GM23338 (cell line): ENCODE measurements at regions not wholly inside any gene's neighbourhood (a gene's known extent, or its start where the extent isn't known, plus 50 kb on each side); places are given as distances from the start of the nearest gene placed in this dataset.

ENCODE experiments used
- ATAC-seq: fragments of 200-7000 bp; cut with Tn5 transposase; 3 replicates; pipeline ENCODE4 v1.9.1; 2020
- DNase-seq: peaks from one replicate; pipeline ENCODE4 v3.0.0-alpha.2; 2015; ENCODE audit warnings: low spot score
- H2AFZ ChIP-seq: fragments of 200-600 bp; sonication (generic); 2 replicates; pipeline ENCODE4 v1.8.0; 2016; ENCODE audit warnings: antibody characterized with exemption, mild to moderate bottlenecking, moderate library complexity
- H3F3A ChIP-seq: fragments of 200-600 bp; sonication (generic); replicated peaks from 2 replicates; pipeline ENCODE4 v1.8.0; 2017; ENCODE audit warnings: antibody characterized with exemption, mixed run types, low read depth
- H3K27ac ChIP-seq: fragments of 200-600 bp; sonication (generic); 2 replicates; pipeline ENCODE4 v1.6.1; 2016; ENCODE audit warnings: low read depth
- H3K27me3 ChIP-seq: fragments of 200-600 bp; sonication (generic); 2 replicates; pipeline ENCODE4 v1.8.0; 2016; ENCODE audit warnings: mild to moderate bottlenecking, mixed run types, moderate library complexity; ENCODE audit not compliant: insufficient read depth
- H3K36me3 ChIP-seq: fragments of 200-600 bp; sonication (generic); 2 replicates; pipeline ENCODE4 v1.8.0; 2016; ENCODE audit warnings: mild to moderate bottlenecking; ENCODE audit not compliant: insufficient read depth
- H3K4me1 ChIP-seq: fragments of 200-600 bp; sonication (generic); 2 replicates; pipeline ENCODE4 v1.8.0; 2016; ENCODE audit warnings: mild to moderate bottlenecking, moderate library complexity; ENCODE audit not compliant: insufficient read depth
- H3K4me2 ChIP-seq: fragments of 200-600 bp; sonication (generic); 2 replicates; pipeline ENCODE4 v1.7.1; 2017; ENCODE audit warnings: mixed run types
- H3K4me3 ChIP-seq: fragments of 200-600 bp; sonication (generic); 2 replicates; pipeline ENCODE4 v1.6.1; 2016; ENCODE audit warnings: mixed run types
- H3K79me2 ChIP-seq: fragments of 200-600 bp; sonication (generic); replicated peaks from 2 replicates; pipeline ENCODE4 v1.8.0; 2017; ENCODE audit warnings: mild to moderate bottlenecking; ENCODE audit not compliant: insufficient read depth
- H3K9me2 ChIP-seq: fragments of 200-600 bp; sonication (generic); 2 replicates; pipeline ENCODE4 v1.8.0; 2017; ENCODE audit not compliant: insufficient read depth
- H4K20me1 ChIP-seq: fragments of 200-600 bp; sonication (generic); replicated peaks from 2 replicates; pipeline ENCODE4 v1.8.0; 2017; ENCODE audit warnings: mild to moderate bottlenecking; ENCODE audit not compliant: insufficient read depth
- H3K27ac Mint-ChIP-seq: 2 replicates; pipeline ENCODE4 v1.8.0; 2020; ENCODE audit warnings: inconsistent platforms, mild to moderate bottlenecking, moderate library complexity, mixed read lengths
- H3K27me3 Mint-ChIP-seq: 3 replicates; pipeline ENCODE4 v1.8.0; 2022; ENCODE audit warnings: low read depth, mild to moderate bottlenecking, moderate library complexity, mixed read lengths, inconsistent platforms; ENCODE audit not compliant: insufficient read depth, poor library complexity
- H3K36me3 Mint-ChIP-seq: 3 replicates; pipeline ENCODE4 v1.8.0; 2021; ENCODE audit warnings: low read depth, mild to moderate bottlenecking, inconsistent platforms, moderate library complexity, mixed read lengths
- H3K4me1 Mint-ChIP-seq: 3 replicates; pipeline ENCODE4 v1.8.0; 2020; ENCODE audit warnings: mild to moderate bottlenecking, inconsistent platforms, mixed read lengths
- H3K4me3 Mint-ChIP-seq: 3 replicates; pipeline ENCODE4 v1.8.0; 2021; ENCODE audit warnings: moderate library complexity, mild to moderate bottlenecking, inconsistent platforms, mixed read lengths
- H3K9me3 Mint-ChIP-seq: 3 replicates; pipeline ENCODE4 v1.8.0; 2020; ENCODE audit warnings: moderate library complexity, mild to moderate bottlenecking, inconsistent platforms, mixed read lengths
- CREB1 ChIP-seq: fragments of 250-450 bp; sonication (Bioruptor Pico); IDR thresholded peaks from 2 replicates; pipeline ENCODE4 v1.5.0; 2020; ENCODE audit warnings: low read depth, mild to moderate bottlenecking, moderate library complexity
- EZH2 ChIP-seq: fragments of 200-600 bp; sonication (generic); IDR thresholded peaks from one replicate; pipeline ENCODE4 v1.8.0; 2017; ENCODE audit warnings: antibody characterized with exemption, mild to moderate bottlenecking, low read depth; ENCODE audit not compliant: unreplicated experiment
- EZH2phosphoT487 ChIP-seq: fragments of 200-600 bp; sonication (generic); IDR thresholded peaks from one replicate; pipeline ENCODE4 v1.8.1; 2018; ENCODE audit warnings: antibody characterized with exemption; ENCODE audit not compliant: unreplicated experiment
- JUNB ChIP-seq: IDR thresholded peaks from one replicate; pipeline ENCODE4 v1.6.1; 2016; ENCODE audit warnings: antibody characterized with exemption; ENCODE audit not compliant: unreplicated experiment
- NANOG ChIP-seq: IDR thresholded peaks from 2 replicates; pipeline ENCODE4 v1.6.1; 2016; ENCODE audit warnings: antibody characterized with exemption, borderline replicate concordance
- POLR2AphosphoS5 ChIP-seq: IDR thresholded peaks from 2 replicates; pipeline ENCODE4 v1.6.1; 2016; ENCODE audit warnings: antibody characterized with exemption, low read depth
- STAT1 ChIP-seq: IDR thresholded peaks from one replicate; pipeline ENCODE4 v1.6.1; 2016; ENCODE audit warnings: antibody characterized with exemption; ENCODE audit not compliant: unreplicated experiment
- ZNF114 ChIP-seq: fragments of 250-450 bp; sonication (Bioruptor Pico); IDR thresholded peaks from 2 replicates; pipeline ENCODE4 v1.5.0; 2020; ENCODE audit warnings: mild to moderate bottlenecking, moderate library complexity
- ZNF331 ChIP-seq: fragments of 250-450 bp; sonication (Bioruptor Pico); IDR thresholded peaks from 2 replicates; pipeline ENCODE4 v1.5.0; 2020; ENCODE audit warnings: low read depth, mild to moderate bottlenecking, moderate library complexity
- TF ChIP-seq, protein P1 (sequence below), 2 experiments: fragments of 200-600 bp in 1 of 2; sonication (generic) in 1 of 2; conservative IDR thresholded peaks; 2 replicates each; pipeline versions ENCODE4 v1.5.1 to v1.6.1; 2016 to 2017; ENCODE audit warnings: antibody characterized with exemption in 2 of 2, low read depth in 2 of 2, mild to moderate bottlenecking in 2 of 2, moderate library complexity in 1 of 2
- TF ChIP-seq, protein P2 (sequence below): IDR thresholded peaks from one replicate; pipeline ENCODE4 v1.6.1; 2018; ENCODE audit warnings: antibody characterized with exemption; ENCODE audit not compliant: unreplicated experiment
- TF ChIP-seq, protein P3 (sequence below): IDR thresholded peaks from 2 replicates; pipeline ENCODE4 v1.6.1; 2016; ENCODE audit warnings: antibody characterized with exemption

DNA sequence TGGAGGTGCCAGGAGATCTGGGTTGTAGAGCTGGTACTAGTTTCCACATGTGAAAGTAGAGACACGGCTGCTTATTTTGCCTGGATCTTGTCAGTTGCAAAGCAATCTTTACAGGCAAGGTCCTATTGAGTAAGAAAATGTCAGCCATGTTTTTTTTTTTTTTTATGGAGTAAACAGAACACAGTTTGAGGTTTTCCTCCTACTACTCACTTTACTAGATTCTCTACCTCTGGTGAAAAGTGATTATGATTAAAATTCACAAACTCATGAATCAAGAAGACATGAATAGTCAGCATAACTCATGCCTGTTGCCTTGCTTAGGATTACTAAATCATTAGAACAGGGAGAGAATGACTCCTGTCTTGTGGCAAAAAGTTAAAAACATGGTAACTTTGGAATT, 70.1 kb upstream of the PNPT1 start:
- no peak overlapping the region for H3K4me3 ChIP-seq
- ATAC-seq = no peak
- TF ChIP-seq ZNF331 (no peak), ZNF114 (CRISPR knock-in tag) (no peak), POLR2AphosphoS5 (no peak), JUNB (no peak), STAT1 (no peak)
- TF ChIP-seq, protein P1, sequence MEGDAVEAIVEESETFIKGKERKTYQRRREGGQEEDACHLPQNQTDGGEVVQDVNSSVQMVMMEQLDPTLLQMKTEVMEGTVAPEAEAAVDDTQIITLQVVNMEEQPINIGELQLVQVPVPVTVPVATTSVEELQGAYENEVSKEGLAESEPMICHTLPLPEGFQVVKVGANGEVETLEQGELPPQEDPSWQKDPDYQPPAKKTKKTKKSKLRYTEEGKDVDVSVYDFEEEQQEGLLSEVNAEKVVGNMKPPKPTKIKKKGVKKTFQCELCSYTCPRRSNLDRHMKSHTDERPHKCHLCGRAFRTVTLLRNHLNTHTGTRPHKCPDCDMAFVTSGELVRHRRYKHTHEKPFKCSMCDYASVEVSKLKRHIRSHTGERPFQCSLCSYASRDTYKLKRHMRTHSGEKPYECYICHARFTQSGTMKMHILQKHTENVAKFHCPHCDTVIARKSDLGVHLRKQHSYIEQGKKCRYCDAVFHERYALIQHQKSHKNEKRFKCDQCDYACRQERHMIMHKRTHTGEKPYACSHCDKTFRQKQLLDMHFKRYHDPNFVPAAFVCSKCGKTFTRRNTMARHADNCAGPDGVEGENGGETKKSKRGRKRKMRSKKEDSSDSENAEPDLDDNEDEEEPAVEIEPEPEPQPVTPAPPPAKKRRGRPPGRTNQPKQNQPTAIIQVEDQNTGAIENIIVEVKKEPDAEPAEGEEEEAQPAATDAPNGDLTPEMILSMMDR (conservative IDR thresholded peaks at IDR 0.05; ENCODE audit: low read depth in 2 of 2) = no peak
- TF ChIP-seq, protein P2, sequence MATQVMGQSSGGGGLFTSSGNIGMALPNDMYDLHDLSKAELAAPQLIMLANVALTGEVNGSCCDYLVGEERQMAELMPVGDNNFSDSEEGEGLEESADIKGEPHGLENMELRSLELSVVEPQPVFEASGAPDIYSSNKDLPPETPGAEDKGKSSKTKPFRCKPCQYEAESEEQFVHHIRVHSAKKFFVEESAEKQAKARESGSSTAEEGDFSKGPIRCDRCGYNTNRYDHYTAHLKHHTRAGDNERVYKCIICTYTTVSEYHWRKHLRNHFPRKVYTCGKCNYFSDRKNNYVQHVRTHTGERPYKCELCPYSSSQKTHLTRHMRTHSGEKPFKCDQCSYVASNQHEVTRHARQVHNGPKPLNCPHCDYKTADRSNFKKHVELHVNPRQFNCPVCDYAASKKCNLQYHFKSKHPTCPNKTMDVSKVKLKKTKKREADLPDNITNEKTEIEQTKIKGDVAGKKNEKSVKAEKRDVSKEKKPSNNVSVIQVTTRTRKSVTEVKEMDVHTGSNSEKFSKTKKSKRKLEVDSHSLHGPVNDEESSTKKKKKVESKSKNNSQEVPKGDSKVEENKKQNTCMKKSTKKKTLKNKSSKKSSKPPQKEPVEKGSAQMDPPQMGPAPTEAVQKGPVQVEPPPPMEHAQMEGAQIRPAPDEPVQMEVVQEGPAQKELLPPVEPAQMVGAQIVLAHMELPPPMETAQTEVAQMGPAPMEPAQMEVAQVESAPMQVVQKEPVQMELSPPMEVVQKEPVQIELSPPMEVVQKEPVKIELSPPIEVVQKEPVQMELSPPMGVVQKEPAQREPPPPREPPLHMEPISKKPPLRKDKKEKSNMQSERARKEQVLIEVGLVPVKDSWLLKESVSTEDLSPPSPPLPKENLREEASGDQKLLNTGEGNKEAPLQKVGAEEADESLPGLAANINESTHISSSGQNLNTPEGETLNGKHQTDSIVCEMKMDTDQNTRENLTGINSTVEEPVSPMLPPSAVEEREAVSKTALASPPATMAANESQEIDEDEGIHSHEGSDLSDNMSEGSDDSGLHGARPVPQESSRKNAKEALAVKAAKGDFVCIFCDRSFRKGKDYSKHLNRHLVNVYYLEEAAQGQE = no peak
- H3K4me2 ChIP-seq = no peak overlapping the region
- Mint-ChIP-seq H3K36me3 (peaks cover 3% of the 10 kb centered on the region; the same call in 1 of the 3 replicates), H3K9me3 (no peaks in the 10 kb centered on the region; the same call in 2 of the 3 replicates), H3K27ac (no peak overlapping the region), H3K4me1 (peaks cover 23% of the 10 kb centered on the region), H3K27me3 (peaks cover 5% of the 10 kb centered on the region), H3K4me3 (no peak overlapping the region)
- H3F3A ChIP-seq = no peaks in the 10 kb centered on the region
- no peaks in the 10 kb centered on the region for H3K27me3 ChIP-seq
- no peaks in the 10 kb centered on the region for H3K36me3 ChIP-seq
- no peak overlapping the region for H2AFZ ChIP-seq
- H3K27ac ChIP-seq = no peak overlapping the region
- DNase-seq = no peak
- H4K20me1 ChIP-seq = no peaks in the 10 kb centered on the region
- H3K79me2 ChIP-seq = no peaks in the 10 kb centered on the region
- no peaks in the 10 kb centered on the region for H3K9me2 ChIP-seq
- H3K4me1 ChIP-seq = peaks cover 36% of the 10 kb centered on the region

DNA sequence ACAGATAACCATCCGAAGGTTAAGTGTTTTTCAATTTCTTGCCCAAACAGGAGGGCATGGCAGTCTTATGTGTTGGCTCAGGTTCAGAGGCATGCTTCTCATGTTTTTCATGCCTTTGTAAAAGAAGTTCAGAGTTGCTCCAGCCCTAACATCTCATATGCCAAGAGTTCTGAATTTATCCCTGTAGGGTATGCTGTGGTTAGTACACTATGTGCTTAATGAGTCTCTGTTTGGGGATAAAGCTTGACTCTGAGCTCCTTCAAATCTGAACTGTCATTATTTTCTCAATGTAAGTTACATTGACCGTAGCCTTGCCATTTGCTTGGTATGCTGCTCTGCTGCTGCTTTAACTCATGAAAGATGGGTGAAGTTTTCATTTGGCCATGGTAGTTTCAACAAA, 67.9 kb upstream of the PNPT1 start:
- no peaks in the 10 kb centered on the region for H3F3A ChIP-seq
- peaks cover 26% of the 10 kb centered on the region for H3K4me1 Mint-ChIP-seq
- no peak overlapping the region for H3K4me2 ChIP-seq
- H3K27ac Mint-ChIP-seq = no peak overlapping the region
- no peak overlapping the region for H3K4me3 ChIP-seq
- H3K4me1 ChIP-seq = peaks cover 36% of the 10 kb centered on the region
- peaks cover 5% of the 10 kb centered on the region for H3K27me3 Mint-ChIP-seq
- no peaks in the 10 kb centered on the region for H3K36me3 ChIP-seq
- H3K27me3 ChIP-seq = no peaks in the 10 kb centered on the region
- H3K9me3 Mint-ChIP-seq = no peaks in the 10 kb centered on the region; the same call in 2 of the 3 replicates
- H3K9me2 ChIP-seq = no peaks in the 10 kb centered on the region
- H3K4me3 Mint-ChIP-seq = no peak overlapping the region
- no peak overlapping the region for H3K27ac ChIP-seq
- H3K36me3 Mint-ChIP-seq = peaks cover 3% of the 10 kb centered on the region; the same call in 1 of the 3 replicates
- no peak for ATAC-seq
- no peaks in the 10 kb centered on the region for H3K79me2 ChIP-seq
- no peaks in the 10 kb centered on the region for H4K20me1 ChIP-seq
- H2AFZ ChIP-seq = peak overlapping the region; percentile 40; the same call in 1 of the 2 replicates
- DNase-seq = no peak
- no peak for TF ChIP-seq ZNF114 (CRISPR knock-in tag)
- no peak for TF ChIP-seq STAT1
- no peak for TF ChIP-seq NANOG
- no peak for TF ChIP-seq JUNB
- TF ChIP-seq POLR2AphosphoS5 = no peak
- no peak for TF ChIP-seq EZH2
- no peak for TF ChIP-seq CREB1 (CRISPR knock-in tag)
- TF ChIP-seq, protein P2 = no peak
- no peak for TF ChIP-seq EZH2phosphoT487
- TF ChIP-seq, protein P1 (conservative IDR thresholded peaks at IDR 0.05; ENCODE audit: low read depth in 2 of 2) = no peak
- TF ChIP-seq, protein P3, sequence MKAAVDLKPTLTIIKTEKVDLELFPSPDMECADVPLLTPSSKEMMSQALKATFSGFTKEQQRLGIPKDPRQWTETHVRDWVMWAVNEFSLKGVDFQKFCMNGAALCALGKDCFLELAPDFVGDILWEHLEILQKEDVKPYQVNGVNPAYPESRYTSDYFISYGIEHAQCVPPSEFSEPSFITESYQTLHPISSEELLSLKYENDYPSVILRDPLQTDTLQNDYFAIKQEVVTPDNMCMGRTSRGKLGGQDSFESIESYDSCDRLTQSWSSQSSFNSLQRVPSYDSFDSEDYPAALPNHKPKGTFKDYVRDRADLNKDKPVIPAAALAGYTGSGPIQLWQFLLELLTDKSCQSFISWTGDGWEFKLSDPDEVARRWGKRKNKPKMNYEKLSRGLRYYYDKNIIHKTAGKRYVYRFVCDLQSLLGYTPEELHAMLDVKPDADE = no peak
